Liver (tissue), 8 donors: ENCODE measurements at regions not wholly inside any gene's neighbourhood (a gene's known extent, or its start where the extent isn't known, plus 50 kb on each side); places are given as distances from the start of the nearest gene placed in this dataset.

Source experiments
- DNase-seq: peaks from one replicate; pipeline ENCODE4 v3.0.0-alpha.2; 2017; ENCODE audit warnings: low spot score
- H3K27ac ChIP-seq, 2 donors: one replicate each; pipeline ENCODE4 v1.7.0; 2013; ENCODE audit warnings: inconsistent platforms in 2 of 2, low read length in 2 of 2, control low read depth in 1 of 2, low read depth in 1 of 2, mild to moderate bottlenecking in 1 of 2
- H3K27me3 ChIP-seq, 4 donors: one replicate each; pipeline versions ENCODE4 v1.6.1 to v1.7.0; 2013; ENCODE audit warnings: low read length in 3 of 4, inconsistent platforms in 1 of 4, mild to moderate bottlenecking in 1 of 4, moderate library complexity in 1 of 4; ENCODE audit not compliant: control insufficient read depth in 4 of 4, insufficient read depth in 4 of 4
- H3K36me3 ChIP-seq, 4 donors: one replicate each; pipeline versions ENCODE4 v1.6.1 to v1.7.0; 2013; ENCODE audit warnings: low read length in 3 of 4, mild to moderate bottlenecking in 3 of 4, low read depth in 1 of 4, moderate library complexity in 1 of 4; ENCODE audit not compliant: control insufficient read depth in 4 of 4, insufficient read depth in 3 of 4
- H3K4me1 ChIP-seq, 4 donors: one replicate each; pipeline versions ENCODE4 v1.6.1 to v1.7.0; 2013; ENCODE audit warnings: low read length in 3 of 4, mild to moderate bottlenecking in 3 of 4, moderate library complexity in 1 of 4; ENCODE audit not compliant: control insufficient read depth in 4 of 4, insufficient read depth in 4 of 4
- H3K4me3 ChIP-seq, 3 donors: one replicate each; pipeline versions ENCODE4 v1.6.1 to v1.7.0; 2013; ENCODE audit warnings: low read length in 3 of 3, control low read depth in 1 of 3, low read depth in 1 of 3, mild to moderate bottlenecking in 1 of 3
- H3K9ac ChIP-seq, 2 donors: one replicate each; pipeline ENCODE4 v1.7.0; 2013; ENCODE audit warnings: low read length in 2 of 2, mild to moderate bottlenecking in 2 of 2, moderate library complexity in 2 of 2, control low read depth in 1 of 2, low read depth in 1 of 2
- H3K9me3 ChIP-seq, 4 donors: one replicate each; pipeline versions ENCODE4 v1.6.1 to v1.7.0; 2013; ENCODE audit warnings: low read length in 3 of 4; ENCODE audit not compliant: control insufficient read depth in 4 of 4
- ATF3 ChIP-seq: IDR thresholded peaks from 2 replicates; pipeline ENCODE4 v1.6.1; 2016; ENCODE audit warnings: antibody characterized with exemption
- CTCF ChIP-seq: fragments of 150-350 bp; IDR thresholded peaks from 2 replicates; pipeline ENCODE4 v1.5.1; 2017; ENCODE audit warnings: improper control_type of control experiment, low read depth, low read length; ENCODE audit not compliant: missing input control
- FOXA1 ChIP-seq: IDR thresholded peaks from 2 replicates; pipeline ENCODE4 v1.6.1; 2016; ENCODE audit warnings: antibody characterized with exemption
- FOXA2 ChIP-seq: IDR thresholded peaks from 2 replicates; pipeline ENCODE4 v1.6.1; 2016; ENCODE audit warnings: antibody characterized with exemption
- GABPA ChIP-seq, 2 donors: IDR thresholded peaks in 1 of 2; conservative IDR thresholded peaks in 1 of 2; 2 replicates each; pipeline ENCODE4 v1.6.1; 2016; ENCODE audit warnings: antibody characterized with exemption in 2 of 2, mild to moderate bottlenecking in 1 of 2, moderate library complexity in 1 of 2
- HNF4A ChIP-seq, 2 donors: conservative IDR thresholded peaks; 2 replicates each; pipeline ENCODE4 v1.6.1; 2016; ENCODE audit warnings: antibody characterized with exemption in 2 of 2, mild to moderate bottlenecking in 2 of 2
- HNF4G ChIP-seq: IDR thresholded peaks from 2 replicates; pipeline ENCODE4 v1.6.1; 2016; ENCODE audit warnings: antibody characterized with exemption
- JUND ChIP-seq, 2 donors: IDR thresholded peaks; 2 replicates each; pipeline ENCODE4 v1.6.1; 2016; ENCODE audit warnings: antibody characterized with exemption in 2 of 2
- MAX ChIP-seq: IDR thresholded peaks from 2 replicates; pipeline ENCODE4 v1.6.1; 2016; ENCODE audit warnings: antibody characterized with exemption
- NR2F2 ChIP-seq: IDR thresholded peaks from 2 replicates; pipeline ENCODE4 v1.6.1; 2016; ENCODE audit warnings: antibody characterized with exemption
- RAD21 ChIP-seq, 2 donors: IDR thresholded peaks; 2 replicates each; pipeline ENCODE4 v1.6.1; 2016; ENCODE audit warnings: antibody characterized with exemption in 2 of 2, mild to moderate bottlenecking in 2 of 2
- REST ChIP-seq: IDR thresholded peaks from 2 replicates; pipeline ENCODE4 v1.6.1; 2016; ENCODE audit warnings: antibody characterized with exemption, mild to moderate bottlenecking
- RXRA ChIP-seq, 2 donors: IDR thresholded peaks; 2 replicates each; pipeline ENCODE4 v1.6.1; 2017 to 2018; ENCODE audit warnings: antibody characterized with exemption in 2 of 2, mild to moderate bottlenecking in 1 of 2
- SP1 ChIP-seq: IDR thresholded peaks from 2 replicates; pipeline ENCODE4 v1.6.1; 2018; ENCODE audit warnings: antibody characterized with exemption, mild to moderate bottlenecking
- TAF1 ChIP-seq: conservative IDR thresholded peaks from 2 replicates; pipeline ENCODE4 v1.6.1; 2016; ENCODE audit warnings: antibody characterized with exemption, mild to moderate bottlenecking
- YY1 ChIP-seq: IDR thresholded peaks from 2 replicates; pipeline ENCODE4 v1.6.1; 2016; ENCODE audit warnings: antibody characterized with exemption, mild to moderate bottlenecking
- ZBTB33 ChIP-seq: IDR thresholded peaks from 2 replicates; pipeline ENCODE4 v1.6.1; 2016; ENCODE audit warnings: antibody characterized with exemption
- WGBS: extraction: QIAGEN DNeasy Blood & Tissue Kit; methylation state at CpG from one replicate; pipeline ENCODE4 v1.1.7; 2013; 5-methylcytosine and 5-hydroxymethylcytosine counted together
- donor health status: healthy.
- donor health status: healthy.
- donor health status: healthy.
- donor health status: healthy.
- donor health status: healthy.

- H3K27ac ChIP-seq = no peak overlapping the region
- H3K9me3 ChIP-seq = no peaks in the 10 kb centered on the region
- no peak overlapping the region for H3K9ac ChIP-seq
- no peak for DNase-seq
- H3K4me3 ChIP-seq = no peak overlapping the region
- 79% methylated on average over 4 of the region's 4 CpGs for WGBS
- H3K27me3 ChIP-seq = no peaks in the 10 kb centered on the region
- no peaks in the 10 kb centered on the region for H3K4me1 ChIP-seq
- no peaks in the 10 kb centered on the region for H3K36me3 ChIP-seq
- no peak for TF ChIP-seq HNF4G
- TF ChIP-seq REST = no peak
- no peak for TF ChIP-seq RXRA (IDR thresholded peaks at IDR 0.05)
Observed at GRCh38 chr1:87208931-87209330, 119.7 kb upstream of the LMO4 start.

GRCh38 chr1:87210151-87210550 is 118.5 kb upstream of the LMO4 start:
- H3K27me3 ChIP-seq = no peaks in the 10 kb centered on the region
- H3K9me3 ChIP-seq = no peaks in the 10 kb centered on the region
- no peak overlapping the region for H3K4me3 ChIP-seq
- DNase-seq = no peak
- H3K36me3 ChIP-seq = no peaks in the 10 kb centered on the region
- no peak overlapping the region for H3K9ac ChIP-seq
- no peak overlapping the region for H3K27ac ChIP-seq
- no peak for TF ChIP-seq NR2F2
- no peak for TF ChIP-seq SP1
- no peak for TF ChIP-seq ZBTB33
- no peak for TF ChIP-seq JUND (IDR thresholded peaks at IDR 0.05)
- no peak for TF ChIP-seq RXRA (IDR thresholded peaks at IDR 0.05)
- TF ChIP-seq YY1 = no peak
- no peak for TF ChIP-seq ATF3
- TF ChIP-seq HNF4A (conservative IDR thresholded peaks at IDR 0.05) = no peak
- no peak for TF ChIP-seq HNF4G
- no peak for TF ChIP-seq MAX
- TF ChIP-seq GABPA (IDR thresholded peaks at IDR 0.05 in 1 of 2, conservative IDR thresholded peaks at IDR 0.05 in 1 of 2) = no peak
- TF ChIP-seq FOXA1 = no peak
- no peak for TF ChIP-seq RAD21 (IDR thresholded peaks at IDR 0.05)
- TF ChIP-seq TAF1 = no peak
- TF ChIP-seq REST = no peak
- no peak for TF ChIP-seq FOXA2
- no peak for TF ChIP-seq CTCF
- 86% methylated on average over 3 of the region's 3 CpGs for WGBS
- H3K4me1 ChIP-seq = no peaks in the 10 kb centered on the region
